GM18867 (cell line): ENCODE measurements at regions not wholly inside any gene's neighbourhood (a gene's known extent, or its start where the extent isn't known, plus 50 kb on each side); places are given as distances from the start of the nearest gene placed in this dataset.

ENCODE experiments used
- ATAC-seq: cut with Tn5 transposase; IDR thresholded peaks from one replicate; pipeline ENCODE4 v1.9.1; 2021; ENCODE audit warnings: mild to moderate bottlenecking, moderate library complexity; ENCODE audit not compliant: unreplicated experiment

DNA sequence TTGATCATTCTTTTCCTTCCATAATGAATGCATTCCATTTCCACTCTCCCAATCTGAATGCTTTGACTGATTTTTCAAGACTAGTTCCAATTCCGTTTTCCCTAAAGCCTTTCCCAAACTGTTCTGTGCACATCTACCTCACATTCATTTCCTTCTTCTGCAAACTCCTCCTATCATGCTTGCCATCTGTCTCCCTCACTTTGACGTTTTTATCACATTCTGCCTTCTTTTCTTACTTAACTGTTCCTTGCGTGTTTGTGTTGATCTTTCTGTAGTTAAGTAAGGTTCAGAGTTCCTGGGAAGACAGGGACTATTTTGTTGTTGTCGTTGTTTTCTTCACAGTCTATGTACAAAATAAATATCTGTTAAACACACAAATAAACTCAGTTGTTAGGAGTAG lies 179.0 kb downstream of the NXPE2 start:
- ATAC-seq: no peak

DNA sequence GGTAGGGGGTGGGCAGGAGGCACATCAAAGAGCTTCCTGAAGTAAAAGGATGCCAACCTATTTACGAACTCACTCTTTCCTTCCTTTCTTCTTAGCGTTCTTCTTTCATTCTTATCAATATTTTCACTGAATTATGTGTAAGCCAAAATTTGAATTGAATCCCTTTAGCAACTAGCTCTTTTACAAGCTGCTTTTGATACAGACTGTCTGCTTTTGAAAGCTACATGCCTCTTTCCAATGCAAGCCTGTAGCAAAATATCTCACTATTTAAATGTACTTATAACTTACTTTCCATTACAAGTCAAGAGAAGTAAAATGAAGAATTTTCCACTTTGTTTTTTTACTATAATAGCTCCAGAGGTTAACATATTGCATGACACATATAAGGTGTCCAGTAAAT lies 186.6 kb downstream of the NXPE2 start:
- ATAC-seq: no peak

DNA sequence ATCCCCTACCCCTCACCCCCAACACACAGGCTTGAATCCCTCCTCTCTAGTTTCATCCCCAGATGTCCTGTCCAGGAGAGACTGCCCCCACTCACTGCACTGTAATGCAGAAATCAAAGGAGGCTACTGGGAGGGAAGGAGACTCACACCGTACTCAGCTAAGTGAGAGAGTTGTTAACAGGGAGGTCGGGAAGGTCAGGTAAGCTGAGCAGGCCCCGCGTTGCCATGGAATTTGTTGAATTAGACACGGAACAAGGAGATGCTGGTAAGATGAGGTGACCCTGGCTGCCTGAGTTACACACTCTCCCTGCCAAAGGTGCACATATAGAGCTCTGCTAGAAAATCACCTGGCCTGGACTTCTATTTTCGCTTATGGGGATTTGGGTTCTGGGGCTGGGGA lies 197.9 kb downstream of the NXPE2 start:
- ATAC-seq: no peak

DNA sequence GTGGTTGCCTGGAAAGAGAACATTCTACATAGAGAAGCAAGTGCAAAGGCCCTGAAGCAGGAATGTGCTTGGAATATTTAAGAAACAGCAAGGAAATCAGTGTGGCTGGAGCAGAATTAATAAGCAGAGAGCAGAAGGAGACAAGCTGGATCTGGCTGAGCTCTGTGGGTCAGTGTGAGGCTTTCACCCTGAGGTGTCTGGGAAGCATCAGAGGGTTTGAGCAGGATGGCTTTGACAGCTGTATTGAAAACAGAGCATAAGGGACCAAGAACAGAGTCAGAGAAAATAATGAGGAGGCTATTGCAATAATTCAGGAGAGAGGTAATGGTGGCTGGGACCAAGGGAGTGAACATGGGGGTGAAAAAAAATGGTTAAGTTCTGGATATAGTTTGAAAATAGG lies 199.6 kb downstream of the NXPE2 start:
- ATAC-seq: no peak

DNA sequence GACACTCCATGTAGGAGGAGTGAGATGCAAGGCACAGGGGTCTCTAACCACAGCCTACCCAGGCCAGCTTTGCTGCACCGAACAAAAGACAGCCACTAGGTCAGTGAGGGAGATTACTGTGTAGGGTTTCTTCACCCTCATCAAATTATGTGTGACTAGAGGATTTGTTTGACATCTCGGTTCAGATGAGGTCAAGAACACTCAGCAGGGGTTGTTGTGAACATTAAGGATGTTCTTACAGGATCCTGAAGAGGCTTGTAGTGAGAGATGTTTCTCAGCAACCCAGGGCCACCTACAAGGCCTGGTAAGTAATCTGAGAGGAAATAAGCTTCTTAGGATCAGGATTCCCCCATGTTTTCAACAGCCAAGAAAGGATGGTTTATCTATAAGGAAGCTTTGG lies 202.1 kb downstream of the NXPE2 start:
- ATAC-seq: no peak

DNA sequence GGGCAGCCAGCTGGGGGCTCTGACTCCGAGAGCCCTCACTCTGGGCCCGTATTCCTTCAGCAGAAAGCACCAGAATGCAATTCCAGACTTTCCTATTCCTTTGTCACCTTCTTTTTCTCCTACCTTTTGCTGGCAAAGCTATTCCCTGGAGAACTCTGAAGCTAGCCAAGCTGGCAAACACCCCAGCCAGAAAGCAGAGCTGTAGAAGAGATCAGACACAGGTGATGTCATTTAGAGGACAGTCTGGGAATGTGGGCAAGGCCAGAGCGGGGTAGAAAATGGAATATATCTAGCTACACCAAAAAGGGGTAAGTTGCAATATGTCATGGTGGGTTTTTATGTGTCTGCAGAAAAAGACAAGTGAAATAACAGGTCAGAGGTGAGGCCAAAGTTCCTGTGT lies 205.1 kb downstream of the NXPE2 start:
- ATAC-seq: no peak

DNA sequence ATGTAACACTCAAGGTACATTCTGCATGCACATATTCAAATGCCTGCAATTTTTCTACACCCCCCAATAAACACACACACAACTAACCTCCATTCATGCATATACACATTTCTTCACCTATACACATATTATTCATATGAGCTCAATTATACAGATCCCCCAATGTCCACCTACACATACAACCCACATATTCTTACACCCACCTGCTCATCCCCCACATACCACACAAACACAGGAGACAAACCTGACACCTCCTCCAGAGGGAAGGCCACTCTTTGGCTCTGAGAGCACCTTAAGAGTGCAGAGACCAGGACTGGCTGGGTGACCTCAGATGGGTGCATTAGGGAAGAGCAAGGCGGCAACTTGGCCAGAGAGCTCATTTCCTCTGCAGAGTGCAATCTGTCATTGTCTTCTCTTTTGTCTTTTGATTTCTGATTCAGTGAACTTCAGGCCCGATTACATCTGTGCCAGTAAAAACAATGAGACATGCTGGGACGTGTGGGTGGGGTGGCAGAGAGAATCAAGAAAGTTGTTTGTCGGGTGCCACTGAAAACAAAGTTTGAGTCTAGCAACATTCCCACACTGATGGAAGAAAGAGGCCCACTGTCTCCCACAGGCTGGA lies 208.4 kb downstream of the NXPE2 start:
- no peak for ATAC-seq

DNA sequence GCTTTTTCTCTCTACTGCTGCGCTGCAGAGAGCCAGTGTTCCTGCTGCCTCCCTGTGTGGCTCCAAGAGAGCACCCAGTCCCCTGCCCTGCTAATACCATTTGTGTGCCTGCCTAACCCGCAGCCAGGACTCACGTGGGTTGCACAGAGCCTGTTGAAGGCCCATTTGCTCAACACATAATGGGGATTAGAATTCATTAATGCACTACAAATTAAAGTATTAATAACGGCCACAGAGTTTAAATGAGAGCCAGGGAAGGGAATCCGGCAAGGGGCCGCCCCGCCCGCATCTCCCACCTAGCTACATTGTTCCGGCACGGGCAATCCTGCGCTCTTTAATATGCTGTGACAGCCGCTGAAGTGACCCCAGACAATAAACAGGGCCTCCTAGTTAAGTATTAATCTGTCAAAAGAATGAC lies 211.3 kb downstream of the NXPE2 start:
- no peak for ATAC-seq

DNA sequence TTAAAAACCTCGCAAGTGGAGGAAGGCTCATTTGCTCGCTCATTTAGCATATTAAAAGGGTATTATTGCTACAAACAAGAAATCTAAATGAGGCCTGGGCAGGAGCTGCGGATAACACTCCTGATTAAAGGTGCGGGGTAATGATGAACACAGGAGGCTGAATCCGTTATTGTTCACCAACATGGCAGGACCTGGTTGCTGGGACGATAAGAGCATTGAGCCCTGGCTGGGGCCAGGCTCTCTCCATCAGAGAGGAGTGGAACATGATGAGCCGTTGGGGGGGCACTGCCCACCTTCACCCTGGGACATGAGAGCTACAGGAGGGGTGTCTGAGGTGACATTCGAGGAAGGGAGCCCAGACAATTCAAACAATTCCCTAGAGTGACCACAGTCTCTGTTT lies 211.7 kb downstream of the NXPE2 start:
- no peak for ATAC-seq

DNA sequence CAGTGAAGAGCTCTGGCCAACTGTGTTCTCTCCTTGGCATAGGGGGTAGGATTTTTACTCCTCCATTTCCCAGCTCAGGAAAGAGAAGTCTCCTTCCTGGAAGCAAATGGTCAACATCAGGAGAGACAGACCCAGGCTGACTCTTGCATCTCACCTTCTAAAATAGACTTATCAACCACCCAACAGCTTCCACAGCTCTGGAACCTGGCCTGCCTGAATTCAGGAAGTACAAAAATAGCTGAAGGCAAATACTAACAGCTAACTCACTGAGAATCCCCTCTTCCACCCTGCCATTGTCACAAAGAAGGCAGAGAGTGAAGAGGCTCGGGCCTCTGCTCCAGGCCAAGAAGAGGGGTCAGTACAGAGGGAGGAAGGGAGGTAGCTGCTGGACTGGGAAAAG lies 213.6 kb downstream of the NXPE2 start:
- ATAC-seq: no peak

DNA sequence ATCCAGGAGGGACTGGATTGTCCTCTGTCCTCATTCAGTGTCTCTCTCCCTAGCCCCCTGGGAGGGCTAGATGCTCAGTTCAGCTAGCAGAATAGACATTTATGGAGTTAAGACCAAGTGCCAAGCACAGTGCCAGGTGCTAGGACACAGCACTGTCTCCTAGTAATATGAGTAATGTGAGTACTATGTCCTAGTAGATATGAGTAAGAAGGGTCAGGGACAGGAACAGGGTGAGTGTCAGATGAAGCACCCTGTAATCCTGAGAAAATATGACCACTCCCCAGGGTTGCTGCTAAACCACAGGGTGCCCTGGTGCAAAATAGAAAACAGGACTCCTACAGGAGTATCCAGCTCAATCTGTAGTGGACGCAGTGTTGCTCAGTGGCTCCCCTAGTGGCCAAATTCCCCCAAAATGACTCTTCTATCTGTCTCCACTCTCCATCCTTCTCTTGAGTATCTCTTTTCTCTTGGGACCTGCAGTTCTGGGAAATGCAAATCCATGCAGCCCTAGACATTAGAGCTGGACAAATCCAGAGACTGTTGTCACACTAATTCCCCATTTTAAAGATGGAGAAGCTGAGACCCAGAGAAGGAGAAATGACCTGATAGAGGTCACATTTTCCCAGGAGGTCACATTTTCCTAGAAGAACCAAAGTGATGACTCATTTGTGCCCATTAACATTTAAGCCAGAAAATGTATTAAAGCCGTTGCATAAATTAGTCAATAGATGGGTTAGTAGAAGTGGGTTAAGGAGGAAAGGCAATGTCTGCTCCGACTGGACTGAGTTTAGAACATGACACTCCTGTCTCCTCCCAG lies 214.3 kb downstream of the NXPE2 start:
- ATAC-seq: no peak

DNA sequence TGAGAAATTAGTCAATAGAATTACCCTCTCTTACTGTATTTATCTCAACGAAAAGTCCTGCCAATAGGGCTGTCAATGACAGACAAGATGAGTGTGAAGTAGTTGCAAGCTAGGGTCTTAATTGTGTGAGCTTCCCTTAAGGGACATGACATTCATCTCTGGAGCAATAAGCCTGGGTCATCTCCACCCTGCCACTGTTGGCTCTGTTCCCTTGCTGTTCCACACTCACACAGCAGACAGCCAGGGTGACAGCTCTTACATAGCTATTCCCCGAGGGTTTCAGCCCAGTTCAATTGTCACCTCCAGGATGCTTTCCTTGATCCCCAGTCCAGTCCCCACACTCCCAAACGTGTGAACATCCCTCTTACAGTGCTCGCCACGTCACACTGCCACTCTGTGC lies 215.0 kb downstream of the NXPE2 start:
- ATAC-seq: no peak

DNA sequence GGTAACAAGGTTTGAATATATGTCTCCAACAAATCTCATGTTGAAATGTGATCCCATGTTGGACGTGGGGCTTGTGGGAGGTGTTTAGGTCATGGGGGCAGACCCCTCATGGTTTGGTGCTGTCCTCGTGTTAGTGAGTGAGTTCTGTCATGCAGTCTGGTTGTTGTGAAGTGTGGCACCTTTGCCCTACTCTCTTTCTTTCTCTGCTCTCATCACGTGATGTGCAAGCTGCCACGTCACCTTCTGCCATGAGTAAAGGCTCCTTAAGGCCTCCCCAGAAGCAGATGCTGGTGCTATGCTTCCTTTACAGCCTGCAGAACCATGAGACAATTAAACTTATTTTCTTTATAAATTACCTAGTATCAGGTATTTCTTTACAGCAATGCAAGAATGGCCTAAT lies 218.3 kb downstream of the NXPE2 start:
- no peak for ATAC-seq

DNA sequence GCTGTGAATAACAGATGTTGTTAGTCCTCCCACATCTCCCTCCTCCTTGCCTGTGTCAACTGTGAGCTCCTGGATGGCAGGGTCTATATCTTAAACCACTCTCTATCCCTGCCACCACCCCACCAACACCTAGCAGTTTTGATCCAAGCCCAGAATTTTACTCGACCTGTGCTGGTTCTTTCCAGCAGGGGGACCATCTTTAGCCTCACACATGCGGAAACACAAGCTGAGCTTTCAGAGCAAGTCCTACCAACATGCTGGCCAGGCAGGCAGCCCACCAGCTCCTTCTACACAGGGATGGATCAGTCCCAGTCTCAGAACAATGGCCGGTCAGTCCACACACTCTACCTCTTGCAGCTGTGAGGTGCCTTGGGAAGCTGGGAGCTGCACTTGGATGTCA lies 231.5 kb downstream of the NXPE2 start:
- ATAC-seq: no peak

DNA sequence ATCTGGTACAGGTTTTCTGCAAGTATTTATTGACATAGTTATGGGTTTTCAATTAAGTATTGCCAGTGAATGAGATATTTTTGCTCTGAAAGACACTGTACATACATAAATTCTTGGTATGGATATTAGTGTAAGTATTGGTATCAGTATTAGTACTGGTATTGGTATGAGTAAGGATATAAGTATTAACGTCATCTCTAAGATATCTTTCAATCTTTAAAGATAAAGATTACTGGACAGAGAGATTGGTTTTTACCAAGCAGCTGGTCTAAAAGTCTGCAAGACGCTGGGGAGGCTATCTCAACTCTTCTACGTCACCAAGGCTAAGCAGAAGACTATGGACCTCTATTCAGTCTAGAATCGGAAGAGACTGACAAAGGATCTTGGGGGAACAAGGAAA lies 234.5 kb downstream of the NXPE2 start:
- peak; percentile 60 for ATAC-seq

DNA sequence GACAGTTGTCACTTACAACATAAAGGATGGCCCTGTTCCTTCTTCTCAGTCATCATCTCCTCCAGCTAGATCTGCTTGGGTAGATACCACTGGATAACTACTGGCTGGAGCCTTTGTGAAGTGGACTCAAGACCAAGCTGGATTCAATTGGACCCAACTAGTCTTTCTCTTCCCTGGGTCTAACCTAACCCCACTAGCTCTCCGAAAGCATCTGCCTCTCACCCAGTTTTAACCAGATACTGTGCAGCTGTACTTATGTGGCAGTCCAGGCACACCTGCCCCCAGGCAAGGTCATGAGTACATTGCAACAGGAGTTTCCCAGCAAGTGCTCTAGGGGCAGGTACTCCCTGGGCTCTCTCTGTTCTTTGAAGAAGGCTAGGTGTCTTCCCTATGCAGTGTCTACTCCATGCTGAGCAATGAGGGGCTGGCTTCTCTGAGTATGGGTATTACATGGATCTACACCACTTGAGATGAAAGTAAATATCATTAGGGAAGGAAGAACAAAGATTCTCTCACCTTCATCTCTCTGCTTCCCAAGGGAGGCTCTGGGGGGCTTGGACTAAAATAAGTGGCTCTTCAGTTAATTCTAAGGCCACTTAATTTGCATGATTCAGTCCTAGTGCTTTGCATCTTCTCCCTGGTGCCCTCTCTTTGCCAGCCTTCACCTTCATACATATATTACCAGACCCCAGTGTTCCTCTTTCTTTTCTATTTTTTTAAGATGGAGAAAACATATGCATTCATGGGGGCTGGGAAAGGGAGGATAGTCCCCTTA lies 236.1 kb downstream of the NXPE2 start:
- no peak for ATAC-seq

DNA sequence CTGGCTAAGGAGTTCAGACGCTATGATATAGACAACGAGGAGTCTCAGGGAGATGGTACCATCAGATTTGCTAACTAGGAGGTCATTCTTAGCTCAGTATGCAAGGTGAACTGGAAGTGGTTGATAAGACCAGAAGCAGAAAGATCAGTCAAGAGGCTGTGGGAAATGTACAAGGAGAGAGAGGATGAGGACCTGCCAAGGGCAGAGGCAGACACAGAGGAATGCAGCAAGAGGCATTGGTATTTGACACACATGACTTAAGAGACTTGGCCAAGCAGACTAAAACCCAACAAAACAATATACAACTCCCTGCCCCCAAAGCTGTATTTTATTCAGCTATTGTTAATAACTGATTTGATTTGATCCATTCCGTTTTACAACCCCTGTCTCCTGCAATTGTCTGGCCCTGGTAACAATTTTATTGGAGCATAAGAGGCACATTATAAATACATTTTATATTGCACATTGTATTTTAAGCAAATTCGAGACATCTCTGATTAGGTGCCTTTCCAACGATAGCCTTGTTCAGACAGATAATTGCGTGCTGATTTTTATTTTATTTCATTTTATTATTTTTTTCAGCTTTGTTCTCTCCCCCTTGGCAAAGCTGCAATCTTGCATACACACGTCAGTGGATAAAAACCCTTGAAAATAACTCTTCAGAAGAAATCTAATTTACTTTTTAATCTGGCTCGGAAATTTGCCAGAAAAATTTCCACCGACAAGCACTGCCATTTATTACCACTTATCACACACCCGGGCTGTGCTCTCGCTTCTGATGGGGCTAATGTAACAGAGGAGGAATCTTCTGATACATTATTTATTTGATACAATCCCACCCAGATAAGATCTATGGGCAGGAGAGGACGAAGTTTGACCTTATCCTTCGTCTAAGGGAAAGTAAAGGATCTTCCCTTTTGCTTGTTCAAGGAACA lies 237.8 kb downstream of the NXPE2 start:
- no peak for ATAC-seq

DNA sequence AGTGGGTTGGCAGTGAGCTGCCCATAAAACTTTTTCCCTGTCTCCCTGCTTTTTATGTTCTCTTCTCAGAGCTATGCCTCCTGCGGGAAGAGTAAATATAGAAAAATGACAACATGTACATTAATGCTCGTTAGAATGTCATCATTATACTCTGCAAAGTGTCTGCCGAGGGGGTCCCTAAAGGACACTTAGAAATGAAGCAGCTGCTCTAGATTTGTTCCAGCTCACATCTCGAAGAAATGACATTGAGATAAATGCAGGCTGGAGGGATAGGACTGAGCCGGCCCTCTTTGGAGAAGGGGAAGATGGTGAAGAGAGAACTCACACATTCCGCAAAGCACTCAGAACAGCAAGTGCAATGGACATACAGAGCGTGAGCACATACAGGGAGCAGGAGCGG lies 240.0 kb downstream of the NXPE2 start:
- no peak for ATAC-seq

DNA sequence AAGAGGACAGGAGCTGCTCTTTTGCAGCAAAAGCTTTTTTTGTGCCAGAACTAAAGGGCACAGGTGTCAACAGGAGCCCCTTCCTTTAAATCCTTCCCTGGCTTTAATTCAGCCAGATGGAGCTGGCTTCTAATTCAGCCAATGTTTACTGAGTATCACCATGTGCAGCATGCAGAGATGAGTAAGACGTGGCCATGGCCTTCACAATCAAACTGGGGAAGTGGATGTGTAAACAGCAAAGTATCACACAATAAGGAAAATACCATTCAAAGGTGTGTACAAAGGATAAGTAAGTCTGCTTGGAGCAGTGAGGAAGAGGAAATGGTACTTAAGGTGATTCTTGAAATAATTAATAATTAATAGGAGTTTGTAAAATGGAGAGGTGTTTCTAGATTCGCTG lies 243.4 kb downstream of the NXPE2 start:
- no peak for ATAC-seq

DNA sequence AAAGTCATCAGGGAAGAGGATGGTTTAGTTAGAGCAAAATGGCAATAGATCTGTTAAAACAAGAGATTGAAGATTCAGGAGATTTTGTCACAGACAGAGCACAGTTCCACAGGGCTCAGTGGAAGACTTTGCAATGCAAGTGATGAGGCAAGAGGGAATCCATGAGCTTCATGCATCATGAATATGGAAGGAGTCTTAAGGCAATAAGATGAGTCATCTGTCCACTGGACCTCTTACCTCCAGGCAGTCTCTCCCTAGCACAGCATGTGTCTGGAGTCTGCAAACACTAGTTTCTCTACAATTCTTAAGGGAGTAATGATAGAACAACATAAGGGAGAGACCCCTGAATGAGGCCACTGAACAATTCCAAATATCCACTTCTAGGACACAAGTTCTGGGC lies 245.7 kb downstream of the NXPE2 start:
- ATAC-seq: no peak

DNA sequence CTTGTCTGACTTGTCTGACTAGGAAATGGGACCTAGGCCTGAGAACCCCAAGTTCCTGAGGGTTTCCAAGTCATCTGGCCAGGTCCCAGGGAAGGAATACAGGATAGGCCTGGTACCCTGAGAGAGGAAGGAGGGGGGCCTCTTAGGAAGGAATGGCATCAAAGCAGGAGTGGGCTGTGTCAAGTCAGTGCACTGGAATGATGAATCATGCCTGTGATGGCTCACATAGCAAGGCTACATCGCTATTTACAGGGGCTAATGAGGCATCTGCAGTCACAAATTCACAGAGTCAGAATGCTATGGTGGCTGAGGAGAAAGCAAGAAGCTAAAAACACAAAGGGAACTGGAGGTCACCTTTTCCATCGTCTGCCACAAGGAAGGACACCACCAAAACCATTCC lies 247.3 kb downstream of the NXPE2 start:
- ATAC-seq: no peak
